GM13976 (cell line): ENCODE measurements at regions not wholly inside any gene's neighbourhood (a gene's known extent, or its start where the extent isn't known, plus 50 kb on each side); places are given as distances from the start of the nearest gene placed in this dataset.

ENCODE experiments used
- DNase-seq: peaks from one replicate; pipeline ENCODE4 v3.0.0; 2012; ENCODE audit warnings: low spot score
- CTCF ChIP-seq: IDR thresholded peaks from 2 replicates; pipeline ENCODE4 v1.5.1; 2012; ENCODE audit warnings: borderline replicate concordance, mild to moderate bottlenecking; ENCODE audit not compliant: insufficient read depth; ENCODE audit errors: extremely low read depth, missing control alignments, control extremely low read depth
- in situ Hi-C: fragments of 300-500 bp; cut with MboI; formaldehyde crosslinking; loops from one replicate; pipeline ENCODE4 v1.12.0; 2022; ENCODE audit warnings: low sequenced_read_pairs, mixed read lengths, inconsistent platforms; ENCODE audit not compliant: unreplicated experiment

- in situ Hi-C loops, result no loop called here
- no peak for DNase-seq
- no peak for TF ChIP-seq CTCF
Observed at GRCh38 chr17:71846561-71847110, 274.2 kb upstream of the SOX9 start.

DNA sequence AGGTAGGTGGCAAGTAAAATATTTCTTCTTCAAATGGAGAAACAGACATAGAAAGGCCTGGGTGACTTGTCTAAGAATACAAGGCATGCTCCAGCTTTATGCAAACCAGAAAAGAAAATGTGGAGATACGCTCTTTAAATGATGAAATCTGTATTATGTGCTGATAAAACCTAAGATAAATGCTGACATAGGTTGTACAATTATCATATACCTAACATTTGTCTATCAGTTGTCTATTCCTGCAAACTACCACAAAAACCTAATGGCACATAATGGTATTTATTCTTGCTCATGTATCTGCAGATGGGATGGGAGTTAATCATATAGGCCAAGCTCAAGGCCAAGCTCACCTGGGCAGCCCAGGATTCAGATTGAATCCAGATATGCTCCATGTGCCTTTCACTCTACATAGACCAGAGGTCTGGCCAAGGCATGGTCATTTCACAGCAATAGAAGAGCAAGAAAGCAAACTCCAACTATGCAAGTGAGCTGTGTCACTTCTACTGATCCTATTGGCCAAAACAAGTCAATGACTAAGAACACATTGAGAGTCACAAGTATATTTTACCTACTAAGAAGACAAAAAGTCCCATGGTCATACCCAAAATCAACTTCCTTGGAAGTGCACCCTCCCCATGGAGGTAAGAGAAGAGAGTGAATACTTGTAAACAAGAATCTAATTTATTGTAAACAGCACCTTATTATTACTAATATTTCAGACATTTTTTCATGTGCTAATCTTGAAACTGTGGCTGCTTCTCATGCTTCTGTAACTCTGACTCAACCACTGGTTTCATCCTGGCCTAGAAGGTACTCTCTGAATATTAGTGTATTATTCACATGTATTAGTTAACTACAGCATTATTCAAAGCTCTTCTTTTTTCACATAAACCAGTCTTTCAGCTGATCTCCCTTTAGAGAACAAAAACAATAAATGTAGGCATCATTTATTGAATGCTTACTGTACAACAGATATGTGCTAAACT, 270.7 kb upstream of the SOX9 start:
- DNase-seq, result no peak
- TF ChIP-seq CTCF, result no peak
- in situ Hi-C loops, result no loop called here

- in situ Hi-C loops, result no loop called here
- no peak for TF ChIP-seq CTCF
- no peak for DNase-seq
Observed at GRCh38 chr17:71850812-71851211, 270.0 kb upstream of the SOX9 start.

GRCh38 chr17:71855010-71855409, 265.8 kb upstream of the SOX9 start:
- in situ Hi-C loops, result no loop called here
- no peak for TF ChIP-seq CTCF
- no peak for DNase-seq

DNA sequence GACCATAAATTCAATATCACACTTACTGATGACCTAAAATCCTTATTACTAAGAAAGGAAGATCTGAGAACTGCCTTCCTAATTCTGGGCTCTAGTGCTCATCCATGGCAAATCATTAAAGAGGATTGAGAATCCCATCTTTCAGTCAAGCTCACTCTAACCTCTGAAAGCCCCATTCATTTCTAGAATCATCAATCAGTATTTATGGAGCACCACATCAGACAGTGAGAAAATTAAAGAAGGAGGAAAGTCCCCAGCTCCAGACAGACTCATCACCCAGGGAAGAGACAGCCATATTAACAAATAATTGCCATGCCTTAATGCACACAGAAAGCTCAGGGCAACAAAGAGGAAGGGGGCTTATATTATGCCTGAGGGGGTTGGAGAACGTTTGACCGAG, 256.1 kb upstream of the SOX9 start:
- in situ Hi-C loops, result no loop called here
- no peak for TF ChIP-seq CTCF
- DNase-seq, result no peak

DNA sequence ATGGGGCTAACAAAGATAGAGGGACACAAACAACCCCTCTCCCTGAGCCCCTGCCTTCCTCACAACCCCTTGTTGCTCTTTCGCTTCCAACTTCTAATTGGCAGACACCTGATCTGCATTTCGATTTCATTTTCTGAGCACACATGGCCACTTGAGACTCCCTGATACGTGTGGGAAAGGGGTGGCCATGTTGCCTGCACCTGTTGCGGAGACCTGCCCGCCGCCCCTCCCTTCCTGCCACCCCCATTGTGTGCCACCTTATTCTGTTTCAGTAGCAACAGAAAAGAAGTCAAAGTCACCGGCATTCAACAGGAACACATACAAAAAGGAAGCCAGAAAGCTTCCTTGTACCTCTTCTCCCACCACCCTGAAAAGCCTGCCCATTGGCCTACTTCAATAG, 254.7 kb upstream of the SOX9 start:
- no peak for TF ChIP-seq CTCF
- in situ Hi-C loops, result no loop called here
- no peak for DNase-seq
